Suprapubic skin (tissue), 4 donors: ENCODE measurements at regions not wholly inside any gene's neighbourhood (a gene's known extent, or its start where the extent isn't known, plus 50 kb on each side); places are given as distances from the start of the nearest gene placed in this dataset.

ENCODE experiments used
- DNase-seq, 2 donors: peaks; one replicate each; pipeline ENCODE4 v3.0.0-alpha.2; 2019; ENCODE audit warnings: low spot score in 2 of 2
- H3K27ac ChIP-seq: fragments of 200-600 bp; sonication (generic); one replicate; pipeline ENCODE4 v1.5.1; 2019
- H3K27me3 ChIP-seq: fragments of 200-600 bp; sonication (generic); one replicate; pipeline ENCODE4 v1.5.1; 2019
- H3K36me3 ChIP-seq: fragments of 200-600 bp; sonication (generic); one replicate; pipeline ENCODE4 v1.5.1; 2019
- H3K4me1 ChIP-seq: fragments of 200-600 bp; sonication (generic); one replicate; pipeline ENCODE4 v1.5.1; 2019
- H3K4me3 ChIP-seq: fragments of 200-600 bp; sonication (generic); one replicate; pipeline ENCODE4 v1.5.1; 2019; ENCODE audit warnings: mild to moderate bottlenecking
- H3K9me3 ChIP-seq: fragments of 200-600 bp; sonication (generic); one replicate; pipeline ENCODE4 v1.5.1; 2019
- CTCF ChIP-seq, 2 donors: fragments of 200-600 bp in 1 of 2; fragments of 450-650 bp in 1 of 2; sonication (generic) in 1 of 2; IDR thresholded peaks; one replicate each; pipeline ENCODE4 v1.5.1; 2016 to 2019; ENCODE audit warnings: antibody characterized with exemption in 2 of 2, mild to moderate bottlenecking in 1 of 2, moderate library complexity in 1 of 2
- EP300 ChIP-seq: sonication (generic); formaldehyde crosslinking; IDR thresholded peaks from one replicate; pipeline ENCODE4 v1.6.1; 2017; ENCODE audit warnings: antibody characterized with exemption
- POLR2A ChIP-seq, 2 donors: fragments of 450-650 bp; IDR thresholded peaks; one replicate each; pipeline ENCODE4 v1.6.1; 2017; ENCODE audit warnings: antibody characterized with exemption in 2 of 2, mild to moderate bottlenecking in 2 of 2, moderate library complexity in 2 of 2
- POLR2AphosphoS5 ChIP-seq, 3 donors: sonication (generic); formaldehyde crosslinking; IDR thresholded peaks; one replicate each; pipeline ENCODE4 v1.6.1; 2017; ENCODE audit warnings: antibody characterized with exemption in 3 of 3
- WGBS: methylation state at CpG from one replicate; pipeline ENCODE4 v1.1.5; 2018; 5-methylcytosine and 5-hydroxymethylcytosine counted together

- H3K9me3 ChIP-seq, result no peaks in the 10 kb centered on the region
- peaks cover 7% of the 10 kb centered on the region for H3K36me3 ChIP-seq
- no peak overlapping the region for H3K4me3 ChIP-seq
- TF ChIP-seq CTCF (IDR thresholded peaks at IDR 0.05) (no peak), POLR2A (IDR thresholded peaks at IDR 0.05) (no peak), POLR2AphosphoS5 (IDR thresholded peaks at IDR 0.05) (no peak), EP300 (no peak)
- no peak overlapping the region for H3K27ac ChIP-seq
- no peak for DNase-seq
- no peaks in the 10 kb centered on the region for H3K4me1 ChIP-seq
- H3K27me3 ChIP-seq, result no peaks in the 10 kb centered on the region
- WGBS, result 43% methylated on average over 2 of the region's 2 CpGs
Observed at GRCh38 chr6:1544603-1545002, 65.1 kb upstream of the FOXC1 start.

GRCh38 chr6:1545654-1546053 is 64.1 kb upstream of the FOXC1 start:
- TF ChIP-seq POLR2A (IDR thresholded peaks at IDR 0.05) (no peak), EP300 (no peak), CTCF (IDR thresholded peaks at IDR 0.05) (no peak), POLR2AphosphoS5 (IDR thresholded peaks at IDR 0.05) (no peak)
- Histone ChIP-seq H3K27me3 (no peaks in the 10 kb centered on the region), H3K27ac (no peak overlapping the region), H3K36me3 (peaks cover 7% of the 10 kb centered on the region), H3K4me3 (no peak overlapping the region), H3K9me3 (no peaks in the 10 kb centered on the region), H3K4me1 (no peaks in the 10 kb centered on the region)
- 89% methylated on average over 12 of the region's 12 CpGs for WGBS
- no peak for DNase-seq

- 89% methylated on average over 7 of the region's 8 CpGs for WGBS
- Histone ChIP-seq H3K27me3 (no peaks in the 10 kb centered on the region), H3K36me3 (peaks cover 7% of the 10 kb centered on the region), H3K27ac (peak overlapping the region; percentile 48), H3K4me1 (no peaks in the 10 kb centered on the region), H3K4me3 (no peak overlapping the region), H3K9me3 (no peaks in the 10 kb centered on the region)
- TF ChIP-seq POLR2AphosphoS5 (IDR thresholded peaks at IDR 0.05), result no peak
- TF ChIP-seq EP300, result no peak
- no peak for TF ChIP-seq POLR2A (IDR thresholded peaks at IDR 0.05)
- TF ChIP-seq CTCF (IDR thresholded peaks at IDR 0.05), result no peak
- DNase-seq, result no peak
Observed at GRCh38 chr6:1547785-1548184, 61.9 kb upstream of the FOXC1 start.

GRCh38 chr6:1551249-1551648 is 58.5 kb upstream of the FOXC1 start:
- no peak for DNase-seq
- Histone ChIP-seq H3K4me3 (no peak overlapping the region), H3K4me1 (peaks cover 14% of the 10 kb centered on the region), H3K27ac (no peak overlapping the region), H3K36me3 (peaks cover 7% of the 10 kb centered on the region), H3K27me3 (no peaks in the 10 kb centered on the region), H3K9me3 (no peaks in the 10 kb centered on the region)
- WGBS, result 84% methylated on average over 2 of the region's 2 CpGs
- no peak for TF ChIP-seq EP300
- TF ChIP-seq CTCF (IDR thresholded peaks at IDR 0.05), result no peak
- TF ChIP-seq POLR2AphosphoS5 (IDR thresholded peaks at IDR 0.05), result no peak
- no peak for TF ChIP-seq POLR2A (IDR thresholded peaks at IDR 0.05)

- TF ChIP-seq POLR2A (IDR thresholded peaks at IDR 0.05) (no peak), EP300 (no peak), POLR2AphosphoS5 (IDR thresholded peaks at IDR 0.05) (peak in 1 of 3 donors; percentile 10), CTCF (IDR thresholded peaks at IDR 0.05) (peak in 1 of 2 donors; percentile 24)
- Histone ChIP-seq H3K27me3 (no peaks in the 10 kb centered on the region), H3K9me3 (no peaks in the 10 kb centered on the region), H3K36me3 (peaks cover 7% of the 10 kb centered on the region), H3K4me3 (no peak overlapping the region), H3K4me1 (peaks cover 14% of the 10 kb centered on the region), H3K27ac (peak overlapping the region; percentile 17)
- WGBS, result 80% methylated on average over 4 of the region's 4 CpGs
- DNase-seq, result no peak
Observed at GRCh38 chr6:1552296-1552761, 57.4 kb upstream of the FOXC1 start.
